Vagina (tissue), 2 donors: ENCODE measurements at regions not wholly inside any gene's neighbourhood (a gene's known extent, or its start where the extent isn't known, plus 50 kb on each side); places are given as distances from the start of the nearest gene placed in this dataset.

Experiments used
- DNase-seq, 2 donors: peaks; one replicate each; pipeline ENCODE4 v3.0.0-alpha.2; 2017; ENCODE audit errors: extremely low spot score in 2 of 2
- H3K27ac ChIP-seq: fragments of 200-600 bp; sonication (generic); one replicate; pipeline ENCODE4 v1.5.1; 2019
- H3K27me3 ChIP-seq: fragments of 200-600 bp; sonication (generic); one replicate; pipeline ENCODE4 v1.5.1; 2019
- H3K36me3 ChIP-seq, 2 donors: fragments of 200-600 bp; sonication (generic); one replicate each; pipeline ENCODE4 v1.5.1; 2017 to 2019
- H3K4me1 ChIP-seq: fragments of 200-600 bp; sonication (generic); one replicate; pipeline ENCODE4 v1.5.1; 2019
- H3K4me3 ChIP-seq, 2 donors: fragments of 200-600 bp; sonication (generic); 1 replicate in 1 of 2; 2 replicates in 1 of 2; pipeline ENCODE4 v1.5.1; 2016 to 2019
- H3K9me3 ChIP-seq: fragments of 200-600 bp; sonication (generic); one replicate; pipeline ENCODE4 v1.5.1; 2019
- POLR2A ChIP-seq, 2 donors: fragments of 450-650 bp; IDR thresholded peaks; one replicate each; pipeline ENCODE4 v1.6.1; 2017; ENCODE audit warnings: antibody characterized with exemption in 2 of 2, mild to moderate bottlenecking in 2 of 2, moderate library complexity in 2 of 2
- POLR2AphosphoS5 ChIP-seq, 2 donors: sonication (generic); formaldehyde crosslinking; IDR thresholded peaks; one replicate each; pipeline ENCODE4 v1.9.0; 2017; ENCODE audit warnings: antibody characterized with exemption in 2 of 2, mild to moderate bottlenecking in 2 of 2, low read depth in 1 of 2; ENCODE audit not compliant: insufficient read depth in 1 of 2
- intact Hi-C: fragments of 100-400 bp; cut with DNase I; formaldehyde crosslinking; loops from one replicate; pipeline ENCODE4 v1.15.1; 2023
- TF ChIP-seq, protein P1 (sequence below), 3 experiments: fragments of 450-650 bp in 2 of 3; fragments of 200-600 bp in 1 of 3; sonication (generic) in 1 of 3; IDR thresholded peaks; one replicate each; pipeline ENCODE4 v1.5.1; 2017 to 2019; ENCODE audit warnings: antibody characterized with exemption in 3 of 3, mild to moderate bottlenecking in 2 of 3, moderate library complexity in 2 of 3

DNA sequence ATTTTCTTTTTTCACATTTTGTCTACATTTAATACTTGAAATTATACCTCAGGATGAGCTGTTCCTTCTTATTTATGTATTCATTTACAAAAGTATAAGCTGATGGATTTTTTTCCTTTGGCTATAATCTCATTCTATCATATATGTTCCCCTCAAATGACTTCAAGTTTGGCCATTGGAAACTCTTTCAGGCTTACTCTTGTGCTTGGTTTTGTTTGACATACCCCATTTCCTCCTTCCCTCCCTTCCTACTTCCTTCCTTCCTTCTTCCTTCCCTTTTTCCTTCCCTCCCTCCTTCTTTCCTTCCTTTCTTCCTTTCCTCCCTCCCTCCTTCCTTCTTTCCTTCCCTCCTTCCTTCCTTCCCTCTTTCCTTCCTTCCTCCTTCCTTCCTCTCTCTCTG lies 697.1 kb upstream of the ARPP21 start:
- intact Hi-C loops = no loop called here
- H3K9me3 ChIP-seq = no peaks in the 10 kb centered on the region
- no peak overlapping the region for H3K4me3 ChIP-seq

DNA sequence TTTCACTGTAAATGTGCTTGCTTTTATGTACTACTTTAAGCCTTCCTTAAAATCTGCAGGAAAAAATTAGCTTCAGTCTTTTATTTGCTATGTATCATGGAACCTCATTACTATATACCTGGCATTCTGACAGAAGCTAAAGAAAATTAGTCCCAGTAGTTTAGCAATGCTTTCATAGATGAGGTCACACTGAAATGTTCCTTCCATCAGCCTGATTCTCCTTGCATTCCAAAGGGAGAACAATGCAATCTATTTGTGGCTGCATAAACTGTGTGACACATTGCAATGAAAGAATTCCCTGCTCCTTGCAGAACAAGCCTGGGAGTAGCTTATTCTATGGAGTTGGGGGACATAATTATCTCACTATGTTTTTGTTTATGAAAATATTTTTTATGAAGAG lies 691.5 kb upstream of the ARPP21 start:
- Histone ChIP-seq H3K36me3 (no peaks in the 10 kb centered on the region), H3K27me3 (no peaks in the 10 kb centered on the region), H3K4me3 (no peak overlapping the region), H3K27ac (no peak overlapping the region), H3K4me1 (no peaks in the 10 kb centered on the region), H3K9me3 (no peaks in the 10 kb centered on the region)
- DNase-seq = no peak
- no peak for TF ChIP-seq POLR2AphosphoS5 (IDR thresholded peaks at IDR 0.05; ENCODE audit: insufficient read depth in 1 of 2, low read depth in 1 of 2)
- TF ChIP-seq, protein P1, sequence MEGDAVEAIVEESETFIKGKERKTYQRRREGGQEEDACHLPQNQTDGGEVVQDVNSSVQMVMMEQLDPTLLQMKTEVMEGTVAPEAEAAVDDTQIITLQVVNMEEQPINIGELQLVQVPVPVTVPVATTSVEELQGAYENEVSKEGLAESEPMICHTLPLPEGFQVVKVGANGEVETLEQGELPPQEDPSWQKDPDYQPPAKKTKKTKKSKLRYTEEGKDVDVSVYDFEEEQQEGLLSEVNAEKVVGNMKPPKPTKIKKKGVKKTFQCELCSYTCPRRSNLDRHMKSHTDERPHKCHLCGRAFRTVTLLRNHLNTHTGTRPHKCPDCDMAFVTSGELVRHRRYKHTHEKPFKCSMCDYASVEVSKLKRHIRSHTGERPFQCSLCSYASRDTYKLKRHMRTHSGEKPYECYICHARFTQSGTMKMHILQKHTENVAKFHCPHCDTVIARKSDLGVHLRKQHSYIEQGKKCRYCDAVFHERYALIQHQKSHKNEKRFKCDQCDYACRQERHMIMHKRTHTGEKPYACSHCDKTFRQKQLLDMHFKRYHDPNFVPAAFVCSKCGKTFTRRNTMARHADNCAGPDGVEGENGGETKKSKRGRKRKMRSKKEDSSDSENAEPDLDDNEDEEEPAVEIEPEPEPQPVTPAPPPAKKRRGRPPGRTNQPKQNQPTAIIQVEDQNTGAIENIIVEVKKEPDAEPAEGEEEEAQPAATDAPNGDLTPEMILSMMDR (IDR thresholded peaks at IDR 0.05) = no peak
- TF ChIP-seq POLR2A (IDR thresholded peaks at IDR 0.05) = no peak
- intact Hi-C loops = no loop called here

More for the DNA sequence above, 697.1 kb upstream of the ARPP21 start:
- TF ChIP-seq, protein P1 (IDR thresholded peaks at IDR 0.05) = no peak
- TF ChIP-seq POLR2AphosphoS5 (IDR thresholded peaks at IDR 0.05; ENCODE audit: insufficient read depth in 1 of 2, low read depth in 1 of 2) (no peak), POLR2A (IDR thresholded peaks at IDR 0.05) (no peak)
- H3K27ac ChIP-seq = no peak overlapping the region
- H3K36me3 ChIP-seq = no peaks in the 10 kb centered on the region
- no peaks in the 10 kb centered on the region for H3K27me3 ChIP-seq
- no peaks in the 10 kb centered on the region for H3K4me1 ChIP-seq
- DNase-seq = no peak

DNA sequence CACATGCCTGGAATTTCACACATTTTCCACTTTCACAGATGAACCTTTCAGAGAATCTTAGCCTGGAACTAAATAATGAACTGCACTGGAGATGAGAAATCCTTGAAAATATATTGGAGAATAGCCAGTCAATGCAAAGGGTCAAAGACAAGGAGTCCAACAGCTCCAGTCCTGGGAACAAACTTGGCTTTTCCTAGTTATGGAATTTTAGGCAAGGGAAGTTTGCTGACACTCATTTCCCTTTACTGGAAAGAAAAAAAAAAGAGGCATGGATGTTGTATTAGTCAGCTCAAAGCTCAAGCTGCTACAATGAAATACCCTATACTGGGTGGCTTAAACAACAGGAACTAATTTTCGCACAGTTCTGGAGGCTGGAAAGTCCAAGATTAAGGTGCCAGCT lies 690.8 kb upstream of the ARPP21 start:
- Histone ChIP-seq H3K9me3 (no peaks in the 10 kb centered on the region), H3K4me1 (no peaks in the 10 kb centered on the region), H3K4me3 (no peak overlapping the region), H3K27me3 (no peaks in the 10 kb centered on the region), H3K27ac (no peak overlapping the region), H3K36me3 (no peaks in the 10 kb centered on the region)
- intact Hi-C loops = no loop called here
- no peak for DNase-seq
- no peak for TF ChIP-seq POLR2AphosphoS5 (IDR thresholded peaks at IDR 0.05; ENCODE audit: insufficient read depth in 1 of 2, low read depth in 1 of 2)
- TF ChIP-seq POLR2A (IDR thresholded peaks at IDR 0.05) = no peak
- TF ChIP-seq, protein P1 (IDR thresholded peaks at IDR 0.05) = no peak

DNA sequence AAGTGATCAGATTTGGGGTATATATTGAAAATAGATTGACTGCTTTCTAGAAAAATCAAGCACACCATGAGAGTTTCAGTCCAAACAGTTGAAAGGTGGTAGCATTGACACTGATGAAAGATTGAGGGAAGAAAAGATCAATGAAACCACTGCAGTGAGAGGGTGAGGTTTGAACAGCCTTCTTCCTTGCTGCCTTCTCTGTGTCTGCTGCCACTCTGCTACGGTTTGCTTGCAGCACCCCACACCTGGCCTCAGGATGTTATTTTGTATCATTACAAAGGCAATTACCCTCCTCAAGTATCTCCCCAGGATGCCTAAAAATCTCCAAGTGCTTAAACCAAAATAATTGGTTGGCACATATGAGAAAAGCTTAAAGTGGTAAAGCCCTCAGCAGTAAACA lies 683.6 kb upstream of the ARPP21 start:
- H3K36me3 ChIP-seq = no peaks in the 10 kb centered on the region
- H3K4me1 ChIP-seq = no peaks in the 10 kb centered on the region
- no peaks in the 10 kb centered on the region for H3K9me3 ChIP-seq
- intact Hi-C loops = no loop called here
- H3K4me3 ChIP-seq = no peak overlapping the region
- no peaks in the 10 kb centered on the region for H3K27me3 ChIP-seq
- DNase-seq = no peak
- H3K27ac ChIP-seq = no peak overlapping the region
- TF ChIP-seq POLR2AphosphoS5 (IDR thresholded peaks at IDR 0.05; ENCODE audit: insufficient read depth in 1 of 2, low read depth in 1 of 2) = no peak
- TF ChIP-seq POLR2A (IDR thresholded peaks at IDR 0.05) = no peak
- TF ChIP-seq, protein P1 (IDR thresholded peaks at IDR 0.05) = no peak

DNA sequence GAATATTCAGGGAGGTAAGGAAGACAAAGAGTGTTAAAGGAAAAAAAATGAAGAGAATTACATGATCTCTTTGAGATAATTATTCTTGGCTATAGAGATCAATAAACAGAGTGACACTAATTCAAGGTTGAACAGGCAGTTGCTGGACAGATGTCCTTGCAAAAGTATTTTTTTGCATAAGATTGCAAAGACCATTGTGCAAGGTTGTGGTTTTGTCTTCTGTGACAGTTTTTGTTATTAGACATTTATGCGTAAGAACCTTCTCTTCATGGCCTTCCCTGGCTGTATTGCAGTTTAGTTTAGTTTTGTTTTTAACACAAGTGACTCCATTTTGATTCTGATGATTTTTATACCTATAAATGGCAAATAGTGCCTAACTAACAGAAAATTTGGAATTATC lies 682.8 kb upstream of the ARPP21 start:
- no peak for DNase-seq
- Histone ChIP-seq H3K36me3 (no peaks in the 10 kb centered on the region), H3K9me3 (no peaks in the 10 kb centered on the region), H3K27me3 (no peaks in the 10 kb centered on the region), H3K4me1 (no peaks in the 10 kb centered on the region), H3K4me3 (no peak overlapping the region), H3K27ac (no peak overlapping the region)
- intact Hi-C loops = no loop called here
- TF ChIP-seq POLR2A (IDR thresholded peaks at IDR 0.05) = no peak
- TF ChIP-seq, protein P1 (IDR thresholded peaks at IDR 0.05) = no peak
